ENCODE measurements at regions not wholly inside any gene's neighbourhood (a gene's known extent, or its start where the extent isn't known, plus 50 kb on each side); places are given as distances from the start of the nearest gene placed in this dataset.

DNA sequence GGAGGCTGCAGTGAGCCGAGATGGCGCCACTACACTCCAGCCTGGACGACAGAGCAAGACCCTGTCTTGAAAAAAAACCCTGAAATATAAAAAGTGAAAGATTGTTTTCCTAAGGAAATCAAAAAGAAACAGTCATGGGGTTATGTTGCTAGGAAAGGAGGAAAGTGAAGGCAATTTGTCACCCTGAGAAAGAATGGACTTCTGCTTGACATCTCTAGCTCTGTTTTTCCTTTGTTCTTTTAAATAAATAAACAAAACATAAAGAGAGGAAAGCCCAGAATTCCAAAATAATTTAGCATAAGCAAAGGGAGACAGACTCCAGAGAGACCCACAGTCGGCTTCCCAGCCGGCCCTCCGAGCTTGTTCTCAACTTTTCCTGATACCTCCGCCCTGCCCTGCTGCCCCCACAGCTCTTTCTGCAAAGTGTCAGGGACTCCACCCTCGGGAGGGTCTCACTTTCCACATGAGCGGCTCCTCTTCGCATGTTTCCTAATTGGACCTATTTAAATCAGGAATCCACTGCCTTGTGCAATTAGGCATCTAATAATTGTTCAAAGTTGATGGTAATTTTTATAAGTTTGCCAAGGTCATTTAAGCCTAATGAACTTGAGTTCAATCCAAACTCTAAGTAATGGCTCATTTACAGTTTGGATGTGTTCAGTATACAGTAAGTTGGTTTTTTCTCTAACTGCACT lies 49.8 kb upstream of the COPS8 start:
- TF ChIP-seq, protein P1, sequence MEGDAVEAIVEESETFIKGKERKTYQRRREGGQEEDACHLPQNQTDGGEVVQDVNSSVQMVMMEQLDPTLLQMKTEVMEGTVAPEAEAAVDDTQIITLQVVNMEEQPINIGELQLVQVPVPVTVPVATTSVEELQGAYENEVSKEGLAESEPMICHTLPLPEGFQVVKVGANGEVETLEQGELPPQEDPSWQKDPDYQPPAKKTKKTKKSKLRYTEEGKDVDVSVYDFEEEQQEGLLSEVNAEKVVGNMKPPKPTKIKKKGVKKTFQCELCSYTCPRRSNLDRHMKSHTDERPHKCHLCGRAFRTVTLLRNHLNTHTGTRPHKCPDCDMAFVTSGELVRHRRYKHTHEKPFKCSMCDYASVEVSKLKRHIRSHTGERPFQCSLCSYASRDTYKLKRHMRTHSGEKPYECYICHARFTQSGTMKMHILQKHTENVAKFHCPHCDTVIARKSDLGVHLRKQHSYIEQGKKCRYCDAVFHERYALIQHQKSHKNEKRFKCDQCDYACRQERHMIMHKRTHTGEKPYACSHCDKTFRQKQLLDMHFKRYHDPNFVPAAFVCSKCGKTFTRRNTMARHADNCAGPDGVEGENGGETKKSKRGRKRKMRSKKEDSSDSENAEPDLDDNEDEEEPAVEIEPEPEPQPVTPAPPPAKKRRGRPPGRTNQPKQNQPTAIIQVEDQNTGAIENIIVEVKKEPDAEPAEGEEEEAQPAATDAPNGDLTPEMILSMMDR (IDR thresholded peaks at IDR 0.05), result no peak
- no peak for TF ChIP-seq ZFX (IDR thresholded peaks at IDR 0.05; ENCODE audit: borderline replicate concordance)

Data from 22Rv1 (cell line).